Activated CD4-positive, alpha-beta T cell treated with anti-CD3 and anti-CD28 coated beads for 36 hours (primary cell): ENCODE measurements at regions not wholly inside any gene's neighbourhood (a gene's known extent, or its start where the extent isn't known, plus 50 kb on each side); places are given as distances from the start of the nearest gene placed in this dataset.
A peak's percentile ranks its signal among the peaks of the same experiment; 100 is the strongest.

Experiments
- ATAC-seq: fragments of 200-7000 bp; cut with Tn5 transposase; one replicate; pipeline ENCODE4 v1.10.0; 2021; ENCODE audit warnings: mild to moderate bottlenecking, moderate library complexity
- CTCF ChIA-PET: fragments of 350-600 bp; sonication (Branson Sonifier 250); formaldehyde crosslinking; loops from one replicate; lab custom pipeline; 2021; ENCODE audit warnings: antibody characterized with exemption; lab: Charles Lee
- POLR2A ChIA-PET: fragments of 350-600 bp; sonication (Branson Sonifier 250); formaldehyde crosslinking; loops from one replicate; lab custom pipeline; 2021; ENCODE audit warnings: antibody characterized with exemption, inconsistent platforms; lab: Charles Lee
- DNase-seq: peaks from one replicate; pipeline ENCODE4 v3.0.0-alpha.2; 2020
- H3K27ac Mint-ChIP-seq: one replicate; pipeline ENCODE4 v1.8.0; 2021; ENCODE audit warnings: mixed read lengths
- H3K27me3 Mint-ChIP-seq: one replicate; pipeline ENCODE4 v1.8.0; 2021; ENCODE audit warnings: mixed read lengths
- H3K36me3 Mint-ChIP-seq: one replicate; pipeline ENCODE4 v1.8.0; 2021; ENCODE audit warnings: low read depth, mixed read lengths
- H3K4me1 Mint-ChIP-seq: one replicate; pipeline ENCODE4 v1.8.0; 2021; ENCODE audit warnings: mixed read lengths
- H3K4me3 Mint-ChIP-seq: one replicate; pipeline ENCODE4 v1.8.0; 2021; ENCODE audit warnings: mild to moderate bottlenecking, moderate library complexity, mixed read lengths
- H3K9me3 Mint-ChIP-seq: one replicate; pipeline ENCODE4 v1.8.0; 2021; ENCODE audit warnings: low read depth, mixed read lengths
- intact Hi-C, 2 experiments: fragments of 100-400 bp; cut with DNase I in 1 of 2; cut with micrococcal nuclease in 1 of 2; formaldehyde crosslinking; loops; one replicate each; pipeline versions ENCODE4 v1.14.2 to v1.15.1; 2022 to 2024; cut with DNase I, micrococcal nuclease

DNA sequence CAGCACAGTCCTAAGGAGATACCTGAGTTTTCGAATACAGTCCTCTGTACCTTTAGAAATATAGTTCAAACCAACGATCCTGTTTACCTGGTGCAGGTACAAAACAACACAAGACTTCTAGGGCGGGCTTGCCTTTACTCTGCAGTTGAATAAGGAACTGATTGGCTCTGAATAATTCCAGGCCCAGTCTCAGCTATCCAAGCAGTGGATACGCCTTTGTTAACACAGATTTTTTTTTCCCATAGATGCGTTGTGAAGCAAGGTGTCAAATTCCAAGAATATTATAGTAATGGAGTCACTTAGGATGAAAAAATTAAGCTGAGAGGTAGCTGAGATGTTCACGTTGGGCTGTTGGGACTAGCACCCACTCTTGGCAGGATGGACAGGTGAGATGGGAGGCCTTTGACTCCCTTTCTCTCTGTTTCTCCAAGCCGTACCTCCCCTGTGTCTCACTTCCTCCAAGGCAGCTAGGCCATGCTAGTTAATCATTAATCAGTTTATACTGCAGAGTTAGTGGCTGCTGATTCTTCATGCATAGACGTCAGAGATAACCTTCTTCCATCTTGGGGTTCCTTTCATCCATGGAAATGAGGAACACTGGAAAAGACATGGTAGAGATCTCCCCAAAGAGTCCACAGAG, 380.8 kb upstream of the ACVR2A start:
- Mint-ChIP-seq H3K36me3 (no peaks in the 10 kb centered on the region), H3K4me3 (no peak overlapping the region), H3K4me1 (no peaks in the 10 kb centered on the region), H3K9me3 (no peaks in the 10 kb centered on the region), H3K27ac (no peak overlapping the region), H3K27me3 (no peaks in the 10 kb centered on the region)
- no peak for DNase-seq
- ChIA-PET CTCF (no interaction called here), POLR2A (no interaction called here)
- ATAC-seq: no peak
- intact Hi-C loops: no loop called here

DNA sequence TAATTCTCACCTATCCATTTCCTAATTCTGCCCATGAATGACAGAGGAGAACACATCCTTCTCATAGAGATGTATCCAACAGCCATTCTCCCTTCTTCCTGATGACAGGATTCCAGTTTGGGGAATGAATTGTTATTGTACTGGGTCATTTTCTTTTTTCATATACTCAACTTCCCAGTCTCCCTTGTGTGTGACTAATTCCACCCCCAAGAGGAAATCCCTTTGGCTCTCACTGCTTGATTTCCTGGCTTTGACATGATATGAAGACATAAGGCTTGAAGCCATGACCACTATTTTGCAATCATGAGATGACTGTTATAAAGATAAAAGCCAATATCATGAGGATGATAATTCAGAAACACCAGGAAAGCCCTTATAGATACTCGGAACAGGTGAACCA, 384.7 kb upstream of the ACVR2A start:
- intact Hi-C loops: no loop called here
- Mint-ChIP-seq H3K9me3 (no peaks in the 10 kb centered on the region), H3K36me3 (no peaks in the 10 kb centered on the region), H3K27me3 (no peaks in the 10 kb centered on the region), H3K4me3 (no peak overlapping the region), H3K27ac (no peak overlapping the region), H3K4me1 (no peaks in the 10 kb centered on the region)
- POLR2A ChIA-PET: no interaction called here
- DNase-seq: no peak
- no peak for ATAC-seq
- CTCF ChIA-PET: interaction anchor here (0.5 kb wide), 1 partner anchor 112 kb away, joined by 3 read pairs; no protein-coding TSS in a partner anchor

DNA sequence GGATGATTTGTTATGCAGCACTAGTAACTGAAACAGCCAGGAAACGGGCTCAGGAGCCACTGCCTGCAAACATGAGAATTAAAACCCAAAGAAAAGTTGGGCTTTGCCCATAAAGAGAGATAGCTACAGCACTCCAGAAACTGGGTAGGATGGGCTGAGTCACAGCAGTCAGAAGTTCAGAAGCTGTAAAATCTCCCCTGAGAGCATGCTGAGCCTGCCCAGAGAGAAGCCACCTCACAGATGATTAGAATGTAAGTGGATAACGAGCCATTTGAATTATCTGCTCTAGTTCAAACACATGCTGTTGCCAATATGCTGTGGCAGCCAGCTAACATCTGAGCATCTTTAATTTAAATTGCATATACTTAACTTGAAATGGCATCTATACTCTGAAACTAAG, 388.1 kb upstream of the ACVR2A start:
- no peaks in the 10 kb centered on the region for H3K9me3 Mint-ChIP-seq
- intact Hi-C loops: no loop called here
- DNase-seq (no peak), ATAC-seq (no peak)
- no peaks in the 10 kb centered on the region for H3K27me3 Mint-ChIP-seq
- H3K4me3 Mint-ChIP-seq: no peak overlapping the region
- CTCF ChIA-PET: no interaction called here
- no peaks in the 10 kb centered on the region for H3K4me1 Mint-ChIP-seq
- H3K36me3 Mint-ChIP-seq: no peaks in the 10 kb centered on the region
- H3K27ac Mint-ChIP-seq: no peak overlapping the region
- POLR2A ChIA-PET: no interaction called here

DNA sequence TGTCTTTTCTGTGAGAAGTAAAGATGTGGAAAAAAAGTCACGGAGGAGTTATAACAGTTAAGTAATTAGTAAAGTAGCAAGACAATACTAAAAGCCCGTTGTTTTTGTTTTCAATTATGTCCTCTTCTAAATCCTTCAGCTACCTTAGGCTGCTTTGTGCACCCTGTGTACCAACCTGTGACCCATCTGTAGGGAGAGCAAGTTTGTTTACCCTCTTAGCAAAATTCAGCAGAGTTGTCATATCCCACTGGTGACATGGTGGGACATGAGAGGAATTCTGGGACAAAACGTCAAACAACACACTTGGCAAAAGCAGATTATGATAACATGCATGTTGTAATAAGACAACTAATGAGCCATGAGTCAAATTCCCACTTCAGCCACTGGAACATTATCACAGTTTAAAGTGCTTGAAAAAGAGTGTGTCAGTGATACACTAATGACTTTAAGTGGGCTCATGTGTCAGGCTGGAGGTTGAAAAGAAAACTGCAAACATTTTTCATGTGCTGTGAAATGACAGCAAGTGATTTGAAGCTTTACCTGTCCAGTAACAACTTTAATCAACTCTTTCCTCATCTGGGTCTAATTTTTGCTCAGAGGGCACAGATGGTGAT, 392.8 kb upstream of the ACVR2A start:
- DNase-seq (no peak), ATAC-seq (no peak)
- ChIA-PET CTCF (no interaction called here), POLR2A (no interaction called here)
- no peaks in the 10 kb centered on the region for H3K27me3 Mint-ChIP-seq
- H3K36me3 Mint-ChIP-seq: no peaks in the 10 kb centered on the region
- no peaks in the 10 kb centered on the region for H3K9me3 Mint-ChIP-seq
- H3K27ac Mint-ChIP-seq: no peak overlapping the region
- intact Hi-C loops: no loop called here
- H3K4me1 Mint-ChIP-seq: peaks cover 9% of the 10 kb centered on the region
- no peak overlapping the region for H3K4me3 Mint-ChIP-seq

DNA sequence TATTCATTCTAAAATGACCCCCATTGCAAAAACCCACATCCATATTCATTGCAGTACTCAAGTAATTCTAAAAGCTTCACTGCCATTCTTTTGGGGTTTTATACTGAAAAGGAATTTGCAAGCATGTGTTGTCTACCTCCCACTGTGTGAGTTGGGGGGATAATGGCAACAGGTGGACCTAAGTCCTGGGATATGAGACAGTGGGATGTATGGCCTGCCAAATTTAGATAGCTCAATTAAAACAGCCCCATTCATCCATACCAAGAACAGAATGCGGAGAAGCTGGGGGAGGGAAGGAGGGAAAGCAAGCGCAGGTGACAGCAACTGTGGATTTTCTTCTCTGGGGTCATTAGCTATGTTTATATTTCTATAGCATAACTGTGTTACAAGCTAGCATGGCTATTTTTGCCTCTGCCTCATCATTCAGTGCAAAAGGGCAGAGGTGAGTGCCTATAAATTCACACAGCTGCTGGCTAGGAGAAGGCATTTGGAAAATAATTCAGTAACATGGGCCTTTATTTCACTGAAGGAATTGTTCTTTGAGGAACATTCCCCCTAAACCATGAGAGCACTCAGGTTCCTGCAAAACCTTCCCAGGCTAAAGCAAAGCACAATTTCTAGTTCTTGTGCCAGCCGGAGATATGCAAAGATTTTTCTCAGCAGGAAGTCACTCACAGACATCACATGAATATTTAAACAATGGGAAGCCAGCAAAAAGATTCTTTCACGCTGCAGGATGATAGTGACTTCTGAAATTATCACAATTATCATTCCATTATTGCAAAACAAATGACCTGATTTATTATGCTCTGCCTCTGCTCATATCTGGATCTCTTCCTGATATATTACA, 393.9 kb upstream of the ACVR2A start:
- no peaks in the 10 kb centered on the region for H3K36me3 Mint-ChIP-seq
- POLR2A ChIA-PET: no interaction called here
- H3K4me1 Mint-ChIP-seq: peaks cover 9% of the 10 kb centered on the region
- H3K27me3 Mint-ChIP-seq: no peaks in the 10 kb centered on the region
- peaks cover 2% of the 10 kb centered on the region for H3K9me3 Mint-ChIP-seq
- ATAC-seq (no peak), DNase-seq (no peak)
- CTCF ChIA-PET: no interaction called here
- no peak overlapping the region for H3K27ac Mint-ChIP-seq
- intact Hi-C loops: no loop called here
- H3K4me3 Mint-ChIP-seq: no peak overlapping the region

DNA sequence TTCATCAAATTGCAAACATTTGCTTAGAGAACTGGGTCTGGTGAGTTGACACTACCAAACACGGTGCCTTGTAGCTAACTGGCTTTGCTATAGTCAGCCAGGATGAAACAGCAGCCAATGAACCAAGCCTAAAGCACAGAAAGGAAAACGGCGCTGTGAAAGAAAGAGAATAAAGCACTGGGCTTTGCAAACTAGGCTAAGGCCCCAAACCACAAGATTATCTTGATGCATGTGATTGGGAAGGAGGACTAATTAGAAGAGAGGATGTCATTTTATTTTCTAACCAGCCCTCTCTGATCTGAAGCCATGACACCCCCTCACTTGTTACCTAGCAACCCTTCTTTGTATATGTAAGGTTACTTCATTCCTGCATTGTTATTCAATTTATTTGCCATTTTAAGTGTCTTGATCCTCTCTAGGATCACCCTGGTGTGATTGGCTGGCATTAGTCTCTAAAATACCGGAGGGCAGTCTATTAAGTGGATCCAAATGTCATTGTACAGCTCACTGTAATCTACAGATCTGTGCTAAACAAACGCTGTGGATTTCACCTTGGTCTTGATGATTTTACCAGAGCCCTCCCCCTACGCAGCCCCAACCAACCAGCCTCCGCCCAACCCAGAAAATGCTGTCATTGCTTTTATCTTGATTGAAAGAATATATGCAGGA, 395.4 kb upstream of the ACVR2A start:
- no peak overlapping the region for H3K4me3 Mint-ChIP-seq
- peak; percentile 16 for DNase-seq
- peak; percentile 58 for ATAC-seq
- no peaks in the 10 kb centered on the region for H3K27me3 Mint-ChIP-seq
- no peak overlapping the region for H3K27ac Mint-ChIP-seq
- POLR2A ChIA-PET: no interaction called here
- intact Hi-C loops: no loop called here
- H3K4me1 Mint-ChIP-seq: peaks cover 9% of the 10 kb centered on the region
- H3K36me3 Mint-ChIP-seq: no peaks in the 10 kb centered on the region
- peaks cover 2% of the 10 kb centered on the region for H3K9me3 Mint-ChIP-seq
- CTCF ChIA-PET: no interaction called here

DNA sequence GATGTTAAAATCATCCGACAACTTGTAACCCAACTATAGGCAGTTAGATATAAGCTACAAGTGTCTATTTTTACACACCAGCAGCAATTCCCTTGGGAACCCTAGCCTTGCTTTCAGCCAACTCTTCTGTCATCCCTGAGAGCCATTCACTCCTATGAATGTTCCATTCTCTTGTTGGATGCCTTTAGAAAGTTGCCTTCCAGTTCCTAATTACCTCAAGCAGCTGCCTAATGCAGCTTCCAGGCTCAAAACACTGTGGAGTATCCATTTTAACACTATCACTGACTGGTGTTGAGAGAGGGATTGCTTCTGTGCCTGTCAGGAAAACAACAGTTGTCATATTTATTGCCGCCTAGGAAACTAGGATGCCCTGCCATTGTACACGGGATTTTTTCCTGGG, 402.0 kb upstream of the ACVR2A start:
- ATAC-seq (no peak), DNase-seq (no peak)
- Mint-ChIP-seq H3K4me1 (no peaks in the 10 kb centered on the region), H3K9me3 (peaks cover 2% of the 10 kb centered on the region), H3K36me3 (no peaks in the 10 kb centered on the region), H3K4me3 (no peak overlapping the region), H3K27ac (no peak overlapping the region), H3K27me3 (no peaks in the 10 kb centered on the region)
- intact Hi-C loops: no loop called here
- CTCF ChIA-PET: no interaction called here
- POLR2A ChIA-PET: no interaction called here

DNA sequence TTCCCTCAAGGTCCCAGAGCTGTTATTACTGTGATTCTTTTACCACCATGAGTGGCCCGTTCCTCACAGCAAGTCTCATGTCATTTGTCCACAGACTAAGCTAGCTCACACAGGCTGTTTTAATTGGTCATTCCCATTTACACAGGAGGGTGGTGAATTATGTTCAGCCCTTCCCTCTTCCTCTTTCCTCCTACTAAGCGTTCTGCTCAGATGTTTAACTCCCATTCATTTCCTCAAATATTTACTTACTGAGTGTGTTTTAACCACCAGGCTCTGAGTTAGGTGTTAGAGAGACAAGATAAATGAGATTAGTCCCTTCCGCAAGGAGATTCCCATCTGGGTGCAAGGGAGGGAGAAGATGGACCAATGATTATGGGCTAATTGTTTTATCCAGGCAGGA, 403.6 kb upstream of the ACVR2A start:
- intact Hi-C loops: no loop called here
- Mint-ChIP-seq H3K27me3 (no peaks in the 10 kb centered on the region), H3K4me1 (no peaks in the 10 kb centered on the region), H3K4me3 (no peak overlapping the region), H3K36me3 (no peaks in the 10 kb centered on the region), H3K9me3 (no peaks in the 10 kb centered on the region), H3K27ac (no peak overlapping the region)
- DNase-seq: no peak
- ChIA-PET POLR2A (no interaction called here), CTCF (interaction anchor here (0.6 kb wide), 1 partner anchor 92 kb away, joined by 3 read pairs; no protein-coding TSS in a partner anchor)
- no peak for ATAC-seq

DNA sequence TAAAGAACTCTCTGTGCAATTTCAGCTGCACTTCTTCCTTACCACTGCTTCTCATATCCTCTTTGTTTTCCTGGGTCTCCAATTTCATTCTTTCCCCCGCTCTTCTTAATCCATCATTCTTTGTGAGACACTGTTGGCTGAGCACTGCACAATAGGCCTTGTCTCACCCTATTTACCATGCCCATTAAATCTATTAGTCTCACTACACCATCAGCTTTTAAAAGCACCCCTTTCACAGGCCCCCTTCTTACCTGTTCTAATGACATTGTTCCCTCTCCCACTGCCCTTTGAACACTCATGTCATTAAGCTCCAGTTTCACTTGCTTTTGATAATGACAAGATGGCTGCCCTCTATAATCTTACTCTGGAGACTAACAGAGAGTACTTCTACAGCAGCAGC, 404.1 kb upstream of the ACVR2A start:
- no peak for ATAC-seq
- Mint-ChIP-seq H3K4me1 (no peaks in the 10 kb centered on the region), H3K4me3 (no peak overlapping the region), H3K27me3 (no peaks in the 10 kb centered on the region), H3K36me3 (no peaks in the 10 kb centered on the region), H3K27ac (no peak overlapping the region), H3K9me3 (no peaks in the 10 kb centered on the region)
- intact Hi-C loops: no loop called here
- ChIA-PET POLR2A (no interaction called here), CTCF (no interaction called here)
- no peak for DNase-seq

DNA sequence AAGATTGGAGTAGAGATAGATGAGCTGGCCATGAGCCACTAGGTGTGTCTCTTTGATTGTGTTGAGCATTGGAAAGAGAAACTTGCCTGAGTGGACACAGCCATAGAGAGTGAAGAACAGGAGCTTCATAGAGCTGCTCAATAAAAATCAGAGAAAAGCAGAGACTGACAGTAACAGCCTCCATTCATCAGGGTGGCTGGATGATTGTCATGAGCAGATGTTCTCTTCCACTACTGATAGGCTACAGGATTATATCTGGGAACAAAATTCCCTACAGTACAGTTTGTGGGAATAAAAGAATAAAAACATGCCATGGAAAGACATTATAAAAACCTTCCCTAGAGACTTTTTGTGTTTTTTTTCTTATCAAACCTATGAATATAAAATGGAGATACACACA, 404.8 kb upstream of the ACVR2A start:
- Mint-ChIP-seq H3K27me3 (no peaks in the 10 kb centered on the region), H3K36me3 (no peaks in the 10 kb centered on the region), H3K4me1 (no peaks in the 10 kb centered on the region), H3K4me3 (no peak overlapping the region), H3K27ac (no peak overlapping the region), H3K9me3 (no peaks in the 10 kb centered on the region)
- ChIA-PET CTCF (interaction anchor here (0.7 kb wide), 1 partner anchor 10 kb away, joined by 3 read pairs; no protein-coding TSS in a partner anchor), POLR2A (no interaction called here)
- ATAC-seq (no peak), DNase-seq (no peak)
- intact Hi-C loops: no loop called here

DNA sequence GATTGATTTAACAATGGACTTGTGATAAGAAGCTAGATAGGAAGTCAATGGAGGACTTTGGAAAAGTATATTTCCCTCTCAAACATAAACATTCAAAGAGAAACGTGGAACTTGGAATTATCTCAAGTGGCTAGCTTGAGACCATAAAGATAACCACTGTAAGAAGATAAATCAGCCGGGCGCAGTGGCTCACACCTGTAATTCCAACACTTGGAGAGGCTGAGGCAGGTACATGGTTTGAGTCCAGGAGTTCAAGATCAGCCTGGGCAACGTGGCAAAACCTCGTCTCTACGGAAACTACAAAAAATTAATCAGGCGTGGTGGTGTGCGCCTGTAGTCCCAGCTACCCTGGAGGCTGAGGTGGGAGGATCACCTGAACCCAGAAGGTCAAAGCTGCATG, 405.9 kb upstream of the ACVR2A start:
- no peaks in the 10 kb centered on the region for H3K27me3 Mint-ChIP-seq
- no peaks in the 10 kb centered on the region for H3K36me3 Mint-ChIP-seq
- H3K4me1 Mint-ChIP-seq: no peaks in the 10 kb centered on the region
- intact Hi-C loops: no loop called here
- no peaks in the 10 kb centered on the region for H3K9me3 Mint-ChIP-seq
- DNase-seq: no peak
- no peak overlapping the region for H3K4me3 Mint-ChIP-seq
- ChIA-PET CTCF (interaction anchor here (1.1 kb wide), 1 partner anchor 392 kb away, joined by 4 read pairs; no protein-coding TSS in a partner anchor), POLR2A (interaction anchor here (0.6 kb wide), 1 partner anchor 806 kb away, joined by 5 read pairs; no protein-coding TSS in a partner anchor)
- ATAC-seq: no peak
- no peak overlapping the region for H3K27ac Mint-ChIP-seq
